ENCODE measurements at regions not wholly inside any gene's neighbourhood (a gene's known extent, or its start where the extent isn't known, plus 50 kb on each side); places are given as distances from the start of the nearest gene placed in this dataset.

GRCh38 chr12:90757957-90758356, 197.0 kb downstream of the CCER1 start:
- no peaks in the 10 kb centered on the region for H3K4me1 Mint-ChIP-seq (ENCODE audit: low read depth, unreplicated experiment)
- no peak for TF ChIP-seq CTCF (IDR thresholded peaks at IDR 0.05; ENCODE audit: unreplicated experiment)
- BruUV-seq (replicated peaks), result no TSS peak
- no peaks in the 10 kb centered on the region for H3K27me3 Mint-ChIP-seq (ENCODE audit: unreplicated experiment)
- intact Hi-C loops (cut with micrococcal nuclease; ENCODE audit: unreplicated experiment), result no loop called here
- no peak overlapping the region for H3K4me3 Mint-ChIP-seq (ENCODE audit: low read depth, unreplicated experiment)
- CTCF ChIA-PET, result no interaction called here
- no peak overlapping the region for H3K27ac Mint-ChIP-seq (ENCODE audit: unreplicated experiment)
- no peak for DNase-seq
- H3K36me3 Mint-ChIP-seq (ENCODE audit: insufficient read depth, unreplicated experiment), result no peaks in the 10 kb centered on the region
- H3K9me3 Mint-ChIP-seq (ENCODE audit: low read depth, unreplicated experiment), result peaks cover 10% of the 10 kb centered on the region

- H3K27me3 Mint-ChIP-seq (ENCODE audit: unreplicated experiment), result no peaks in the 10 kb centered on the region
- BruUV-seq (replicated peaks), result no TSS peak
- intact Hi-C loops (cut with micrococcal nuclease; ENCODE audit: unreplicated experiment), result no loop called here
These were observed 209.8 kb downstream of the CCER1 start for GRCh38 chr12:90745211-90745610.

GRCh38 chr12:90741611-90742010, 213.4 kb downstream of the CCER1 start:
- CTCF ChIA-PET, result no interaction called here
- Mint-ChIP-seq H3K27me3 (ENCODE audit: unreplicated experiment) (no peaks in the 10 kb centered on the region), H3K9me3 (ENCODE audit: low read depth, unreplicated experiment) (peaks cover 10% of the 10 kb centered on the region), H3K4me3 (ENCODE audit: low read depth, unreplicated experiment) (no peak overlapping the region), H3K27ac (ENCODE audit: unreplicated experiment) (no peak overlapping the region), H3K4me1 (ENCODE audit: low read depth, unreplicated experiment) (no peaks in the 10 kb centered on the region), H3K36me3 (ENCODE audit: insufficient read depth, unreplicated experiment) (no peaks in the 10 kb centered on the region)
- intact Hi-C loops (cut with micrococcal nuclease; ENCODE audit: unreplicated experiment), result no loop called here
- DNase-seq, result no peak
- no TSS peak for BruUV-seq (replicated peaks)
- no peak for TF ChIP-seq CTCF (IDR thresholded peaks at IDR 0.05; ENCODE audit: unreplicated experiment)

More at GRCh38 chr12:90745211-90745610, 209.8 kb downstream of the CCER1 start:
- H3K27ac Mint-ChIP-seq (ENCODE audit: unreplicated experiment), result no peak overlapping the region
- no peaks in the 10 kb centered on the region for H3K4me1 Mint-ChIP-seq (ENCODE audit: low read depth, unreplicated experiment)
- H3K4me3 Mint-ChIP-seq (ENCODE audit: low read depth, unreplicated experiment), result no peak overlapping the region
- H3K9me3 Mint-ChIP-seq (ENCODE audit: low read depth, unreplicated experiment), result peaks cover 11% of the 10 kb centered on the region
- H3K36me3 Mint-ChIP-seq (ENCODE audit: insufficient read depth, unreplicated experiment), result no peaks in the 10 kb centered on the region
- no peak for DNase-seq
- TF ChIP-seq CTCF (IDR thresholded peaks at IDR 0.05; ENCODE audit: unreplicated experiment), result no peak
- CTCF ChIA-PET, result no interaction called here

GRCh38 chr12:90729736-90730135, 225.2 kb downstream of the CCER1 start:
- no peak for DNase-seq
- Mint-ChIP-seq H3K9me3 (ENCODE audit: low read depth, unreplicated experiment) (peaks cover 14% of the 10 kb centered on the region), H3K27ac (ENCODE audit: unreplicated experiment) (no peak overlapping the region), H3K36me3 (ENCODE audit: insufficient read depth, unreplicated experiment) (no peaks in the 10 kb centered on the region), H3K4me1 (ENCODE audit: low read depth, unreplicated experiment) (no peaks in the 10 kb centered on the region), H3K4me3 (ENCODE audit: low read depth, unreplicated experiment) (no peak overlapping the region), H3K27me3 (ENCODE audit: unreplicated experiment) (no peaks in the 10 kb centered on the region)
- TF ChIP-seq CTCF (IDR thresholded peaks at IDR 0.05; ENCODE audit: unreplicated experiment), result no peak
- intact Hi-C loops (cut with micrococcal nuclease; ENCODE audit: unreplicated experiment), result no loop called here
- CTCF ChIA-PET, result no interaction called here
- BruUV-seq (replicated peaks), result no TSS peak
